ENCODE measurements at regions not wholly inside any gene's neighbourhood (a gene's known extent, or its start where the extent isn't known, plus 50 kb on each side); places are given as distances from the start of the nearest gene placed in this dataset.

GRCh38 chr14:73778736-73779135 is 64.6 kb upstream of the PNMA1 start:
- H3K27me3 ChIP-seq (ENCODE audit: insufficient read depth, low read length) = no peaks in the 10 kb centered on the region
- no peaks in the 10 kb centered on the region for H3K9me3 ChIP-seq (ENCODE audit: low read length)
- no peak for TF ChIP-seq EZH2 (IDR thresholded peaks at IDR 0.05; ENCODE audit: borderline replicate concordance, low read length)
- TF ChIP-seq, protein P1, sequence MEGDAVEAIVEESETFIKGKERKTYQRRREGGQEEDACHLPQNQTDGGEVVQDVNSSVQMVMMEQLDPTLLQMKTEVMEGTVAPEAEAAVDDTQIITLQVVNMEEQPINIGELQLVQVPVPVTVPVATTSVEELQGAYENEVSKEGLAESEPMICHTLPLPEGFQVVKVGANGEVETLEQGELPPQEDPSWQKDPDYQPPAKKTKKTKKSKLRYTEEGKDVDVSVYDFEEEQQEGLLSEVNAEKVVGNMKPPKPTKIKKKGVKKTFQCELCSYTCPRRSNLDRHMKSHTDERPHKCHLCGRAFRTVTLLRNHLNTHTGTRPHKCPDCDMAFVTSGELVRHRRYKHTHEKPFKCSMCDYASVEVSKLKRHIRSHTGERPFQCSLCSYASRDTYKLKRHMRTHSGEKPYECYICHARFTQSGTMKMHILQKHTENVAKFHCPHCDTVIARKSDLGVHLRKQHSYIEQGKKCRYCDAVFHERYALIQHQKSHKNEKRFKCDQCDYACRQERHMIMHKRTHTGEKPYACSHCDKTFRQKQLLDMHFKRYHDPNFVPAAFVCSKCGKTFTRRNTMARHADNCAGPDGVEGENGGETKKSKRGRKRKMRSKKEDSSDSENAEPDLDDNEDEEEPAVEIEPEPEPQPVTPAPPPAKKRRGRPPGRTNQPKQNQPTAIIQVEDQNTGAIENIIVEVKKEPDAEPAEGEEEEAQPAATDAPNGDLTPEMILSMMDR (IDR thresholded peaks at IDR 0.05; ENCODE audit: low read length) = no peak
- H3K4me2 ChIP-seq (ENCODE audit: low read length) = peak overlapping the region; percentile 16
- peaks cover 74% of the 10 kb centered on the region for H3K79me2 ChIP-seq (ENCODE audit: insufficient read depth, low read length)
- H3K27ac ChIP-seq (ENCODE audit: low read depth, low read length, poor library complexity, severe bottlenecking) = peak overlapping the region; percentile 80
- no peak overlapping the region for H2AFZ ChIP-seq (ENCODE audit: low read length)
- H3K4me1 ChIP-seq (ENCODE audit: insufficient read depth, low read length, severe bottlenecking) = peaks cover 71% of the 10 kb centered on the region
- H3K9ac ChIP-seq (ENCODE audit: low read length) = no peak overlapping the region; the same call in 1 of the 2 replicates
- H3F3A ChIP-seq (ENCODE audit: insufficient read depth, low read length) = no peaks in the 10 kb centered on the region
- no peak overlapping the region for H3K4me3 ChIP-seq (ENCODE audit: low read depth, low read length, poor library complexity, severe bottlenecking)
- H3K9me2 ChIP-seq (ENCODE audit: low read depth, low read length) = no peaks in the 10 kb centered on the region
- no peaks in the 10 kb centered on the region for H4K20me1 ChIP-seq (ENCODE audit: insufficient read depth, low read length)
- H3K36me3 ChIP-seq (ENCODE audit: insufficient read depth, low read length) = peaks cover 7% of the 10 kb centered on the region

- peaks cover 69% of the 10 kb centered on the region for H3K79me2 ChIP-seq (ENCODE audit: insufficient read depth, low read length)
- no peak overlapping the region for H2AFZ ChIP-seq (ENCODE audit: low read length)
- H3K36me3 ChIP-seq (ENCODE audit: insufficient read depth, low read length) = peaks cover 4% of the 10 kb centered on the region
- H3K9me2 ChIP-seq (ENCODE audit: low read depth, low read length) = no peaks in the 10 kb centered on the region
- H3K27me3 ChIP-seq (ENCODE audit: insufficient read depth, low read length) = no peaks in the 10 kb centered on the region
- no peaks in the 10 kb centered on the region for H3K9me3 ChIP-seq (ENCODE audit: low read length)
- TF ChIP-seq, protein P1 (IDR thresholded peaks at IDR 0.05; ENCODE audit: low read length) = peak; percentile 66
- TF ChIP-seq EZH2 (IDR thresholded peaks at IDR 0.05; ENCODE audit: borderline replicate concordance, low read length) = no peak
- peaks cover 69% of the 10 kb centered on the region for H3K4me1 ChIP-seq (ENCODE audit: insufficient read depth, low read length, severe bottlenecking)
- H3K4me2 ChIP-seq (ENCODE audit: low read length) = no peak overlapping the region
- H3F3A ChIP-seq (ENCODE audit: insufficient read depth, low read length) = 0 out of 2 replicates have a peak, but pooled peaks cover 2% of the 10 kb centered on the region
- H3K9ac ChIP-seq (ENCODE audit: low read length) = no peak overlapping the region
- H3K27ac ChIP-seq (ENCODE audit: low read depth, low read length, poor library complexity, severe bottlenecking) = peak overlapping the region; percentile 80
- H3K4me3 ChIP-seq (ENCODE audit: low read depth, low read length, poor library complexity, severe bottlenecking) = no peak overlapping the region
- no peaks in the 10 kb centered on the region for H4K20me1 ChIP-seq (ENCODE audit: insufficient read depth, low read length)
Observed at GRCh38 chr14:73777420-73777819, 63.2 kb upstream of the PNMA1 start.

DNA sequence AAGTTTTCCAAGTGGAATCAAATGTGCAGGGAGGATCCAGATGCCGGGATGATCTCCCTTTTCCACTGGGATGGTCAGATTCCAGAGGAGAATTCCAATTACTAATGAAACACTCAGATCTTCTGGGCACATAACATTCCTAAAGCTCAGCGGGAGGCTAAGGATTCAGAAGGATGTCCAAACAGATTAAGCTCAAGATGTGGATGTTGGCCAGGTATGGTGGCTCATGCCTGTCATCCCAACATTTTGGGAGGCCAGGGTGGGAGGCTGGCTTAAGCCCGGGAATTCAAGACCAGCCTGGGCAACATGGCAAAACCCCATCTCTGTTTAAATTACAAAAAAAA is 62.0 kb upstream of the PNMA1 start:
- Histone ChIP-seq H3F3A (ENCODE audit: insufficient read depth, low read length) (peaks cover 12% of the 10 kb centered on the region), H3K4me3 (ENCODE audit: low read depth, low read length, poor library complexity, severe bottlenecking) (no peak overlapping the region), H4K20me1 (ENCODE audit: insufficient read depth, low read length) (no peaks in the 10 kb centered on the region), H2AFZ (ENCODE audit: low read length) (no peak overlapping the region), H3K4me1 (ENCODE audit: insufficient read depth, low read length, severe bottlenecking) (peaks cover 81% of the 10 kb centered on the region), H3K36me3 (ENCODE audit: insufficient read depth, low read length) (0 out of 2 replicates have a peak, but pooled peaks cover 3% of the 10 kb centered on the region), H3K4me2 (ENCODE audit: low read length) (no peak overlapping the region; the same call in 1 of the 2 replicates), H3K9me2 (ENCODE audit: low read depth, low read length) (no peaks in the 10 kb centered on the region), H3K9ac (ENCODE audit: low read length) (no peak overlapping the region), H3K9me3 (ENCODE audit: low read length) (no peaks in the 10 kb centered on the region), H3K27ac (ENCODE audit: low read depth, low read length, poor library complexity, severe bottlenecking) (peak overlapping the region; percentile 96), H3K79me2 (ENCODE audit: insufficient read depth, low read length) (peaks cover 56% of the 10 kb centered on the region), H3K27me3 (ENCODE audit: insufficient read depth, low read length) (no peaks in the 10 kb centered on the region)
- TF ChIP-seq, protein P1 (IDR thresholded peaks at IDR 0.05; ENCODE audit: low read length) = no peak
- TF ChIP-seq EZH2 (IDR thresholded peaks at IDR 0.05; ENCODE audit: borderline replicate concordance, low read length) = no peak

All from OCI-LY1 (cell line).